ENCODE measurements at regions not wholly inside any gene's neighbourhood (a gene's known extent, or its start where the extent isn't known, plus 50 kb on each side); places are given as distances from the start of the nearest gene placed in this dataset.
A peak's percentile ranks its signal among the peaks of the same experiment; 100 is the strongest.

GRCh38 chr5:62718324-62718723, 139.7 kb downstream of the LRRC70 start:
- DNase-seq (ENCODE audit: low read depth in 4 of 6, low spot score in 6 of 6) = no peak
- no peak overlapping the region for H3K27ac ChIP-seq (ENCODE audit: low read depth, low read length)
- H3K36me3 ChIP-seq (ENCODE audit: control insufficient read depth, insufficient read depth, low read length) = no peaks in the 10 kb centered on the region
- H3K27me3 ChIP-seq (ENCODE audit: control insufficient read depth, insufficient read depth, low read length) = no peaks in the 10 kb centered on the region
- 78% methylated on average over 1 of the region's 2 CpGs for WGBS (ENCODE audit: insufficient coverage)
- H3K9me3 ChIP-seq (ENCODE audit: control insufficient read depth, insufficient read depth, low read length) = no peaks in the 10 kb centered on the region
- no peak overlapping the region for H3K4me3 ChIP-seq (ENCODE audit: low read depth, low read length)
- H3K4me1 ChIP-seq (ENCODE audit: control insufficient read depth, insufficient read depth, low read length) = peaks cover 7% of the 10 kb centered on the region

DNA sequence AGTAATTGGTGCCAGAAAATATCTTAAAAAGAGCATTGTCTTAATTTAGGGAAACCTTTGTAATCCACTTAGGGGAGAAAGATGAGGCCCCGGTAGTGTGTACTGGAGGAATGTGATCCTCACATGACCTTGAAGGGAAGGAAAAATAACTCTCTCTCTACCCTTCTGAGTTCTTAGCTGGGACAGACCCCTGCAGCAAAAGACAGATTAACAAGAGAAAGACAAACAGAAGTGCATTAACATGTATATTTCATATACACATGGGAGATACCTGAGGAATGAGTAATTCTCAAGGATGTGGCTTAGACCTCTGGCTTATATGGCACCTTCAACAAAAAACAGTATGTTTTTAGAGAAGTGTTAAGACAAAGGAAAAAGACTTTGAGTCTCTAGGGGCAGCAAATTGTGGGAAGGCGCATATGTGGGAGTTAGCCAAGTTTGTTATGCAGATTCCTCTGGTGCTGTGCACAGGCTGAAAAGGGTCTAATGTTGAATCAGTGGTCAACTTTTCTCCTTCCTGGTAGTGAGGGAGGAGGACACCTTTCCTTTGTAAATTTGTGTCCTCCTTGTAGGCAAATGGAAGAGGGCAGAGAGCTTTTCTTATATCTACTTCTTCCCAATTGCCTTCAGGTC, 138.8 kb downstream of the LRRC70 start:
- no peak for DNase-seq (ENCODE audit: low read depth in 4 of 6, low spot score in 6 of 6)
- WGBS (ENCODE audit: insufficient coverage) = 93% methylated on average over 1 of the region's 2 CpGs

DNA sequence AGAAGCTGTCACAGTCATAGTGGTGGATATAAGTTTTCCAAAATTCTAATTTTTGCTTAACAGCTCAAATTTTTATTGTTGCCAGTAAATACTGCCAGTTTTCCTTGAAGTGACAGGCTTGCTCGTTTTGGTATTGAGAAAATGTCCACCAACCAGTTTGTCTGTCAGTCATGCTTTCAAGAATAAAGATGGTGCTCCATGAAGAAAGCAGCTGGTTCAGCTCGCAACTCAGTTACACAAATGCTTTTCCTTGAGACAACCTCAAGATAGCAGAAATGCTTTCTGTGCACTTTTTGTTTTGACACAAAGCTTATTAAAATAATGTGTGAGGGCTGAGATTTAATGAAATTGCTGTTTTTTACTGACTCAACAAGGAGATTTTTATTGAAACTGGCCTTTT, 135.7 kb downstream of the LRRC70 start:
- Histone ChIP-seq H3K4me3 (ENCODE audit: low read depth, low read length) (no peak overlapping the region), H3K27ac (ENCODE audit: low read depth, low read length) (no peak overlapping the region), H3K4me1 (ENCODE audit: control insufficient read depth, insufficient read depth, low read length) (no peaks in the 10 kb centered on the region), H3K27me3 (ENCODE audit: control insufficient read depth, insufficient read depth, low read length) (no peaks in the 10 kb centered on the region), H3K36me3 (ENCODE audit: control insufficient read depth, insufficient read depth, low read length) (no peaks in the 10 kb centered on the region), H3K9me3 (ENCODE audit: control insufficient read depth, insufficient read depth, low read length) (no peaks in the 10 kb centered on the region)
- DNase-seq (ENCODE audit: low read depth in 4 of 6, low spot score in 6 of 6) = peak in 1 of 6 donors; percentile 14
- WGBS (ENCODE audit: insufficient coverage) = 60% methylated on average over 1 of the region's 2 CpGs

More for the DNA sequence above, 138.8 kb downstream of the LRRC70 start:
- peaks cover 7% of the 10 kb centered on the region for H3K4me1 ChIP-seq (ENCODE audit: control insufficient read depth, insufficient read depth, low read length)
- no peak overlapping the region for H3K4me3 ChIP-seq (ENCODE audit: low read depth, low read length)
- H3K36me3 ChIP-seq (ENCODE audit: control insufficient read depth, insufficient read depth, low read length) = no peaks in the 10 kb centered on the region
- H3K9me3 ChIP-seq (ENCODE audit: control insufficient read depth, insufficient read depth, low read length) = no peaks in the 10 kb centered on the region
- no peak overlapping the region for H3K27ac ChIP-seq (ENCODE audit: low read depth, low read length)
- H3K27me3 ChIP-seq (ENCODE audit: control insufficient read depth, insufficient read depth, low read length) = no peaks in the 10 kb centered on the region

DNA sequence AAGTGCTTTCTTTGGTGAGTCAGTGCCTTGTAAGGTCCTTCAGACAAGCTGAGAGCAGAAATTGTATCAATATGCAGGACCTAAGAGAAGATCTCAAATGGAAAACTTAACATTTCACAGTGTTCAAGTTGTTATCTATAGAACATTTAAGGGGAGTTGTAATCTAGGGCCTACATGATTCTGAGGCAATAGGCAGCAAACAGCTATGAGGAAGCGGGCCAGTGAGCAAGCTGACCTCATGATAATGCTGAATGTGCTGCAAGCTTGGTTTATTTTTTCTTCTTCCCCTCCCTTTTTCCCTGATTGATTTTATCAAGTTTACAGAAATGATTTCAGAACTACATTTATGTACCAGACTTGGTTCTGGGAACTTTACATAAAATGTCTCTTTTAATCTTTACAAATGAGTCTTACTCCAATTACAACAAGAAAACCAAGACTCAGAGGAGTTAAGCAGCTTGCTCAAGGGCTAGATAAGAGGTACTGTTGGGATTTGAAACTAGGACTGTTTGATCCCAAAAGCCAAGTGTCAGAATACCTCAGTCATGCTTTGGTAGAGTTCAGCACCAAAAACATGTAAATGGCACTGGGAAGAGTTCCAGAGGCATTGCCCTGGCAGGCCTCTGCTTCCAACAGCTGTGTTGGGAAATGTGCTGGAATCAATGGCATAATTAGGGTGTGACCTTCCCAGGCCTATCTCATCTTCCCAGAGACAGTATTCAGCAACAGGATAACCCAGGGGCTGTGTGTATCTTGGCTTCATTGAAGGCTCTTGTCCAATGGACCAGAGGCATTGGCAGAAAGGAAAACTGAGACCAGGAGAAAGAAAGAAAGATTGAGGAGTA, 130.1 kb downstream of the LRRC70 start:
- Histone ChIP-seq H3K27ac (ENCODE audit: low read depth, low read length) (no peak overlapping the region), H3K9me3 (ENCODE audit: control insufficient read depth, insufficient read depth, low read length) (peaks cover 3% of the 10 kb centered on the region), H3K4me3 (ENCODE audit: low read depth, low read length) (no peak overlapping the region), H3K4me1 (ENCODE audit: control insufficient read depth, insufficient read depth, low read length) (no peaks in the 10 kb centered on the region), H3K27me3 (ENCODE audit: control insufficient read depth, insufficient read depth, low read length) (no peaks in the 10 kb centered on the region), H3K36me3 (ENCODE audit: control insufficient read depth, insufficient read depth, low read length) (no peaks in the 10 kb centered on the region)
- DNase-seq (ENCODE audit: low read depth in 4 of 6, low spot score in 6 of 6) = no peak
- no CpG with 5 or more reads among the region's 1 CpG for WGBS (ENCODE audit: insufficient coverage)

DNA sequence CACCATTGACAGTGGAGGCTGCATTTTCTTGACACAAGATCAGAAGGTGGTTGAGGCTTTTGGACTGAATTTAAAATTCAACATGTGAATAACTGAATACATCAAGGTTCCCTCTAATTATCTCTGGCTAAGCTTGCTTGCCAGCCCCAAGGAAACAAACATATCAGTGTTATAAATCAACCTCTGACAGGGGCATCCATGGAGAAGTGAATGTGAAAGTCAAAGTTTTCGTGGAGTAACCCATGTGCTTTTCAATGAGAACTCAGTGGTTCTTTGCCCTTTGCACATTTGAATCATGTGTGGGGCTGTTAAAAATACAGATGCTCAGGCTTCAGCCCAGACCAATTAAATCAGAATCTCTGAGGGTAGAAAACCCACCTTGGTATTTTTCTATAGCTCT, 128.9 kb downstream of the LRRC70 start:
- H3K36me3 ChIP-seq (ENCODE audit: control insufficient read depth, insufficient read depth, low read length) = no peaks in the 10 kb centered on the region
- no CpG with 5 or more reads among the region's 1 CpG for whole genome bisulfite sequencing (ENCODE audit: insufficient coverage)
- H3K27ac ChIP-seq (ENCODE audit: low read depth, low read length) = no peak overlapping the region
- H3K4me1 ChIP-seq (ENCODE audit: control insufficient read depth, insufficient read depth, low read length) = no peaks in the 10 kb centered on the region
- H3K27me3 ChIP-seq (ENCODE audit: control insufficient read depth, insufficient read depth, low read length) = no peaks in the 10 kb centered on the region
- no peak for DNase-seq (ENCODE audit: low read depth in 4 of 6, low spot score in 6 of 6)
- no peak overlapping the region for H3K4me3 ChIP-seq (ENCODE audit: low read depth, low read length)
- peaks cover 3% of the 10 kb centered on the region for H3K9me3 ChIP-seq (ENCODE audit: control insufficient read depth, insufficient read depth, low read length)

DNA sequence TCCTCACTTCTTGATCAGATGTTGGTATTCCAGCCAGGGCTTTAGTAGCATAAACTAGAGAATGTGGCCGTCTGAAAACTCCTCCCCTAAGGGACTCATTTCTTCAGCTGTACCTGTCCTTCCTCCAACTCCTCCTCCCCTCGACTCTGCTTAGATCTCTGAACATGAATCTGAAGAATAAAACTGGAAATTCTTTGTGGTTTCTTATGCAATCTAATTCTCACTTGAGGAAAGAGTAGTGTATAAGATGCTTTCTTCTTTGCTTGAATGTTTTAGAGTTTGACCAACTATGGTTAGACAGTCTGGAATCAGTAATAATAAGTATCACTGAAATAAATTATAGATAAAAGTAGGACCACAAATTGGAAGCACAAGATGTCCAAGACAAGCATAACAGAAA, 128.5 kb downstream of the LRRC70 start:
- no peak for DNase-seq (ENCODE audit: low read depth in 4 of 6, low spot score in 6 of 6)
- Histone ChIP-seq H3K4me1 (ENCODE audit: control insufficient read depth, insufficient read depth, low read length) (no peaks in the 10 kb centered on the region), H3K9me3 (ENCODE audit: control insufficient read depth, insufficient read depth, low read length) (peaks cover 3% of the 10 kb centered on the region), H3K4me3 (ENCODE audit: low read depth, low read length) (no peak overlapping the region), H3K36me3 (ENCODE audit: control insufficient read depth, insufficient read depth, low read length) (no peaks in the 10 kb centered on the region), H3K27me3 (ENCODE audit: control insufficient read depth, insufficient read depth, low read length) (no peaks in the 10 kb centered on the region), H3K27ac (ENCODE audit: low read depth, low read length) (no peak overlapping the region)
- 100% methylated on average over 1 of the region's 2 CpGs for WGBS (ENCODE audit: insufficient coverage)

DNA sequence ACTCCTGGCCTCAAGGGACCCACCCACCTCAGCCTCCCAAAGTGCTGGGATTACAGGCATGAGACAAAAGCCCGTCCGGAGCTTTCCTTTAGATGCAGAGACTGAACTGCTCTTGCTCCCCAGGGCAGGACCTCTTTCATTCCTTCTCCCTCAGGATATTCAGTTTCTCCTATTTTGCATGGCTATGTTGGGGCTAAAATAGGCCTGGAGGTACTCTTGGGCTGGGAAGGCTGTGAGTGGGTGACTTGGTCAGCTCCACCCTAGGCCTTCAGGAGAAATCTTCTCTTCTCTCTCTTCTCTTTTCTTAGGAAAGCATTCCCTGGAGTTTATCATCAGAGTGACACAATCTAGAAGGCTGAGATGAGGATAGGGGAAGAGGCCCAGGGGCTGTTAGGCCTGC, 126.4 kb downstream of the LRRC70 start:
- no CpG with 5 or more reads among the region's 2 CpGs for WGBS (ENCODE audit: insufficient coverage)
- DNase-seq (ENCODE audit: low read depth in 4 of 6, low spot score in 6 of 6) = no peak
- no peaks in the 10 kb centered on the region for H3K27me3 ChIP-seq (ENCODE audit: control insufficient read depth, insufficient read depth, low read length)
- H3K4me3 ChIP-seq (ENCODE audit: low read depth, low read length) = no peak overlapping the region
- H3K9me3 ChIP-seq (ENCODE audit: control insufficient read depth, insufficient read depth, low read length) = peaks cover 3% of the 10 kb centered on the region
- H3K27ac ChIP-seq (ENCODE audit: low read depth, low read length) = no peak overlapping the region
- no peaks in the 10 kb centered on the region for H3K36me3 ChIP-seq (ENCODE audit: control insufficient read depth, insufficient read depth, low read length)
- H3K4me1 ChIP-seq (ENCODE audit: control insufficient read depth, insufficient read depth, low read length) = no peaks in the 10 kb centered on the region

- DNase-seq (ENCODE audit: low read depth in 4 of 6, low spot score in 6 of 6) = no peak
- H3K4me3 ChIP-seq (ENCODE audit: low read depth, low read length) = no peak overlapping the region
- H3K4me1 ChIP-seq (ENCODE audit: control insufficient read depth, insufficient read depth, low read length) = no peaks in the 10 kb centered on the region
- H3K36me3 ChIP-seq (ENCODE audit: control insufficient read depth, insufficient read depth, low read length) = no peaks in the 10 kb centered on the region
- 75% methylated on average over 4 of the region's 4 CpGs for WGBS (ENCODE audit: insufficient coverage)
- H3K27me3 ChIP-seq (ENCODE audit: control insufficient read depth, insufficient read depth, low read length) = no peaks in the 10 kb centered on the region
- H3K27ac ChIP-seq (ENCODE audit: low read depth, low read length) = no peak overlapping the region
- H3K9me3 ChIP-seq (ENCODE audit: control insufficient read depth, insufficient read depth, low read length) = no peaks in the 10 kb centered on the region
Observed at GRCh38 chr5:62702126-62702525, 123.5 kb downstream of the LRRC70 start.

DNA sequence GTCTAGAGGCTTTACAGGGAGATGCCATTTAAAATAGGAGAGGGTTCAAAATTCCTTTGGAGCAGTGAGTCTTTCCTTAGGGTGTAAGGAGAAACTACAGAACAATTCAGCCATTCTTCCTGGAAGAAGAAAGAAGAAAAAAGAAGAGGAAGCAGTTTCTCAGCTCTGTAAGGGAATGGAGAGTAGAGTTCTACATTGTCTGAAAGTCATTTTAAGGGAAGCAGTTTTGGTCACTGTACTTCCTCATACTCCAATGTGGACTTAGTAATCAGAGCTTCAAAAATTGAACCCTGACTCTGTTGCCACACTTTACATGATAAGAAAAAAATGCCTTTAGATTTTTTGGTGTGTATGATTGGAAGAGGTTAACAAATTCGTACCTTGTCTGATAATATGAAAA, 122.4 kb downstream of the LRRC70 start:
- no peaks in the 10 kb centered on the region for H3K27me3 ChIP-seq (ENCODE audit: control insufficient read depth, insufficient read depth, low read length)
- no peak overlapping the region for H3K4me3 ChIP-seq (ENCODE audit: low read depth, low read length)
- no peak overlapping the region for H3K27ac ChIP-seq (ENCODE audit: low read depth, low read length)
- WGBS (ENCODE audit: insufficient coverage) = 20% methylated on average over 1 of the region's 1 CpG
- no peaks in the 10 kb centered on the region for H3K4me1 ChIP-seq (ENCODE audit: control insufficient read depth, insufficient read depth, low read length)
- H3K9me3 ChIP-seq (ENCODE audit: control insufficient read depth, insufficient read depth, low read length) = no peaks in the 10 kb centered on the region
- no peaks in the 10 kb centered on the region for H3K36me3 ChIP-seq (ENCODE audit: control insufficient read depth, insufficient read depth, low read length)
- DNase-seq (ENCODE audit: low read depth in 4 of 6, low spot score in 6 of 6) = no peak

- Histone ChIP-seq H3K27me3 (ENCODE audit: control insufficient read depth, insufficient read depth, low read length) (no peaks in the 10 kb centered on the region), H3K36me3 (ENCODE audit: control insufficient read depth, insufficient read depth, low read length) (no peaks in the 10 kb centered on the region), H3K4me1 (ENCODE audit: control insufficient read depth, insufficient read depth, low read length) (no peaks in the 10 kb centered on the region), H3K9me3 (ENCODE audit: control insufficient read depth, insufficient read depth, low read length) (no peaks in the 10 kb centered on the region), H3K27ac (ENCODE audit: low read depth, low read length) (no peak overlapping the region), H3K4me3 (ENCODE audit: low read depth, low read length) (no peak overlapping the region)
- WGBS (ENCODE audit: insufficient coverage) = 63% methylated on average over 1 of the region's 1 CpG
- no peak for DNase-seq (ENCODE audit: low read depth in 4 of 6, low spot score in 6 of 6)
Observed at GRCh38 chr5:62698756-62699155, 120.1 kb downstream of the LRRC70 start.

All from spinal cord (tissue), 9 donors.